ENCODE measurements at regions not wholly inside any gene's neighbourhood (a gene's known extent, or its start where the extent isn't known, plus 50 kb on each side); places are given as distances from the start of the nearest gene placed in this dataset.

DNA sequence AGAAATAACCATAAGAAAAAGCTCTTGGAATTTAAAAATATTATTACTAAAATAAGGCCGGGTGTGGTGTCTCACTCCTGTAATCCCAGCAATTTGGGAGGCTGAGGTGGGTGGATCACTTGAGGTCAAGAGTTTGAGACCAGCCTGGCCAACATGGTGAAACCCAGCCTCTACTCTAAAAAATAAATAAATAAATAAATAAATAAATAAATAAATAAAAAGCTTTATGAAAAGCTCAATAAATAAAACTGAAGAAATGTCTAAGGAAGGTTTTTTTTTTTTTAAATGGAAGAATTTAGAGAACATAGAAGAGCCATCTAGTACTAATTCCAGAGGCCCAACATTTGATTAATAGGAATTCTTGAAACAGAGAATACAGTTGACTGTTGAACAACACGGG, 249.1 kb upstream of the PROX1 start:
- Histone ChIP-seq H3K23ac (ENCODE audit: low read depth, low read length) (no peak overlapping the region), H3K27ac (ENCODE audit: insufficient read depth, low read length) (no peak overlapping the region), H2BK15ac (ENCODE audit: low read depth, low read length) (no peak overlapping the region), H2AK5ac (ENCODE audit: low read depth, low read length) (no peak overlapping the region), H3K9ac (ENCODE audit: low read depth, low read length) (no peak overlapping the region), H3K4ac (ENCODE audit: low read depth, low read length) (no peak overlapping the region), H3K4me2 (ENCODE audit: low read depth, low read length) (no peak overlapping the region), H2AFZ (replicated peaks; ENCODE audit: low read length, poor library complexity) (no peak overlapping the region), H3K4me3 (ENCODE audit: insufficient read depth, low read depth, low read length) (no peak overlapping the region), H3K18ac (ENCODE audit: low read depth, low read length) (no peak overlapping the region), H4K8ac (ENCODE audit: low read depth in 2 of 2, low read length in 2 of 2) (no peak overlapping the region), H4K5ac (ENCODE audit: low read depth, low read length) (no peak overlapping the region), H3K9me3 (ENCODE audit: control insufficient read depth, insufficient read depth, low read length) (peaks cover 12% of the 10 kb centered on the region), H2BK5ac (ENCODE audit: low read depth, low read length, poor library complexity, severe bottlenecking) (no peak overlapping the region), H3K14ac (replicated peaks; ENCODE audit: low read depth, low read length) (no peak overlapping the region), H2BK120ac (ENCODE audit: low read depth, low read length) (no peak overlapping the region), H4K20me1 (ENCODE audit: insufficient read depth, low read length) (no peaks in the 10 kb centered on the region), H3K36me3 (ENCODE audit: control insufficient read depth, insufficient read depth, low read length) (no peaks in the 10 kb centered on the region), H3K27me3 (ENCODE audit: control insufficient read depth, insufficient read depth, low read length) (no peaks in the 10 kb centered on the region), H2AK9ac (replicated peaks; ENCODE audit: low read depth, low read length, poor library complexity) (no peak overlapping the region), H3K9me1 (ENCODE audit: insufficient read depth, low read length) (no peaks in the 10 kb centered on the region), H4K91ac (ENCODE audit: insufficient read depth, low read depth, low read length) (no peak overlapping the region), H3K4me1 (ENCODE audit: control insufficient read depth, insufficient read depth, low read length) (no peaks in the 10 kb centered on the region), H2BK20ac (ENCODE audit: low read depth, low read length) (no peak overlapping the region), H3K79me1 (ENCODE audit: low read depth in 1 of 2, low read length in 2 of 2) (no peaks in the 10 kb centered on the region), H3K56ac (ENCODE audit: extremely low read depth, insufficient read depth, low read length) (no peak overlapping the region)
- intact Hi-C loops (cut with micrococcal nuclease): no loop called here
- TF ChIP-seq RCOR1 (IDR thresholded peaks at IDR 0.05; ENCODE audit: insufficient replicate concordance, low read length) (no peak), RFX5 (IDR thresholded peaks at IDR 0.05; ENCODE audit: low read depth, low read length) (no peak), NFE2L2 (IDR thresholded peaks at IDR 0.05; ENCODE audit: low read depth, low read length) (no peak), CHD1 (IDR thresholded peaks at IDR 0.05; ENCODE audit: low read depth, low read length) (no peak), MAZ (IDR thresholded peaks at IDR 0.05; ENCODE audit: borderline replicate concordance, low read depth, low read length) (no peak), POLR2A (IDR thresholded peaks at IDR 0.05; ENCODE audit: low read depth, low read length) (no peak), MAFK (IDR thresholded peaks at IDR 0.05; ENCODE audit: low read depth, low read length) (no peak)
- TF ChIP-seq, protein P1, sequence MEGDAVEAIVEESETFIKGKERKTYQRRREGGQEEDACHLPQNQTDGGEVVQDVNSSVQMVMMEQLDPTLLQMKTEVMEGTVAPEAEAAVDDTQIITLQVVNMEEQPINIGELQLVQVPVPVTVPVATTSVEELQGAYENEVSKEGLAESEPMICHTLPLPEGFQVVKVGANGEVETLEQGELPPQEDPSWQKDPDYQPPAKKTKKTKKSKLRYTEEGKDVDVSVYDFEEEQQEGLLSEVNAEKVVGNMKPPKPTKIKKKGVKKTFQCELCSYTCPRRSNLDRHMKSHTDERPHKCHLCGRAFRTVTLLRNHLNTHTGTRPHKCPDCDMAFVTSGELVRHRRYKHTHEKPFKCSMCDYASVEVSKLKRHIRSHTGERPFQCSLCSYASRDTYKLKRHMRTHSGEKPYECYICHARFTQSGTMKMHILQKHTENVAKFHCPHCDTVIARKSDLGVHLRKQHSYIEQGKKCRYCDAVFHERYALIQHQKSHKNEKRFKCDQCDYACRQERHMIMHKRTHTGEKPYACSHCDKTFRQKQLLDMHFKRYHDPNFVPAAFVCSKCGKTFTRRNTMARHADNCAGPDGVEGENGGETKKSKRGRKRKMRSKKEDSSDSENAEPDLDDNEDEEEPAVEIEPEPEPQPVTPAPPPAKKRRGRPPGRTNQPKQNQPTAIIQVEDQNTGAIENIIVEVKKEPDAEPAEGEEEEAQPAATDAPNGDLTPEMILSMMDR (conservative IDR thresholded peaks at IDR 0.05; ENCODE audit: low read depth, low read length): no peak
- TF ChIP-seq, protein P2, sequence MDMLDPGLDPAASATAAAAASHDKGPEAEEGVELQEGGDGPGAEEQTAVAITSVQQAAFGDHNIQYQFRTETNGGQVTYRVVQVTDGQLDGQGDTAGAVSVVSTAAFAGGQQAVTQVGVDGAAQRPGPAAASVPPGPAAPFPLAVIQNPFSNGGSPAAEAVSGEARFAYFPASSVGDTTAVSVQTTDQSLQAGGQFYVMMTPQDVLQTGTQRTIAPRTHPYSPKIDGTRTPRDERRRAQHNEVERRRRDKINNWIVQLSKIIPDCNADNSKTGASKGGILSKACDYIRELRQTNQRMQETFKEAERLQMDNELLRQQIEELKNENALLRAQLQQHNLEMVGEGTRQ (IDR thresholded peaks at IDR 0.05; ENCODE audit: low read depth, low read length): no peak
- dilution Hi-C loops (cut with HindIII; ENCODE audit: low sequenced_read_pairs, unreplicated experiment): no loop called here
- no peak for ATAC-seq (ENCODE audit: low read depth)
- WGBS, 2 experiments (ENCODE audit: extremely low coverage in 2 of 2, insufficient read length in 1 of 2): no CpG with 5 or more reads among the region's 2 CpGs
- ChIA-PET CTCF (interaction anchor here (0.6 kb wide), 2 partner anchors 10 to 1173 kb away, joined by 4 read pairs; no protein-coding TSS in a partner anchor), POLR2A (ENCODE audit: unreplicated experiment) (no interaction called here)
- BruUV-seq (replicated peaks): no TSS peak
- in situ Hi-C loops (cut with MboI; ENCODE audit: low sequenced_read_pairs): no loop called here
- DNase-seq: no peak

Measured in IMR-90 (cell line).